ENCODE measurements at regions not wholly inside any gene's neighbourhood (a gene's known extent, or its start where the extent isn't known, plus 50 kb on each side); places are given as distances from the start of the nearest gene placed in this dataset.

- no peaks in the 10 kb centered on the region for H3K27me3 ChIP-seq (ENCODE audit: control insufficient read depth in 1 of 2, insufficient read depth in 2 of 2, low read length in 2 of 2)
- H3K36me3 ChIP-seq (ENCODE audit: control insufficient read depth in 2 of 2, insufficient read depth in 2 of 2, low read length in 2 of 2): no peaks in the 10 kb centered on the region
- no peak overlapping the region for H3K4me3 ChIP-seq (ENCODE audit: low read length in 2 of 2)
- H3K9me3 ChIP-seq (ENCODE audit: control insufficient read depth in 2 of 2, low read length in 2 of 2): peaks cover 0 to 5% of the 10 kb centered on the region in 2 donors
- H3K27ac ChIP-seq (ENCODE audit: low read length): no peak overlapping the region
- no peak overlapping the region for H3K9ac ChIP-seq (ENCODE audit: low read length in 2 of 2)
- no peaks in the 10 kb centered on the region for H3K4me1 ChIP-seq (ENCODE audit: control insufficient read depth, insufficient read depth, low read length)
Observed at GRCh38 chr19:31178833-31179470, 170.3 kb downstream of the TSHZ3 start.

DNA sequence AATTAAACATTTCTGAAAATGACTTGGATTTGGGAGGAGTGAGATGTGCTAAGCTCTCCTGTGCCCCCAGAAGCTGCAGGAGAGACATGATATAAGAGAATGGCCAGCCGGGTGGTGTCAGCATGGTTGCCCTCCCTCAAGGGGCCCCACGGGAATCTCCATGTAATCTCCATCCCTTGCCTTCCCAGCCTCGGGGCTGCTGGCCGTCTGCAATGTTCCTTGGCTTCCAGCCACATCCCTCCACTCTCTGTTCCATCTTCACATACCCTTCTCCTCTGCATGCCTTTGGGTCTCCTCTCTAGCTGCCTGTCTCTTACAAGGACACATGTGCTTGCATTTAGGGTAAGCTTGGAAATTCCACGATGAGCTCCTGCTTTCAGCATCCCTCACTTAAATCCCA, 172.0 kb downstream of the TSHZ3 start:
- peaks cover 0 to 3% of the 10 kb centered on the region in 2 donors for H3K9me3 ChIP-seq (ENCODE audit: control insufficient read depth in 2 of 2, low read length in 2 of 2)
- H3K4me3 ChIP-seq (ENCODE audit: low read length in 2 of 2): no peak overlapping the region
- no peaks in the 10 kb centered on the region for H3K4me1 ChIP-seq (ENCODE audit: control insufficient read depth, insufficient read depth, low read length)
- H3K27me3 ChIP-seq (ENCODE audit: control insufficient read depth in 1 of 2, insufficient read depth in 2 of 2, low read length in 2 of 2): no peaks in the 10 kb centered on the region
- H3K27ac ChIP-seq (ENCODE audit: low read length): no peak overlapping the region
- no peaks in the 10 kb centered on the region for H3K36me3 ChIP-seq (ENCODE audit: control insufficient read depth in 2 of 2, insufficient read depth in 2 of 2, low read length in 2 of 2)
- no peak overlapping the region for H3K9ac ChIP-seq (ENCODE audit: low read length in 2 of 2)

DNA sequence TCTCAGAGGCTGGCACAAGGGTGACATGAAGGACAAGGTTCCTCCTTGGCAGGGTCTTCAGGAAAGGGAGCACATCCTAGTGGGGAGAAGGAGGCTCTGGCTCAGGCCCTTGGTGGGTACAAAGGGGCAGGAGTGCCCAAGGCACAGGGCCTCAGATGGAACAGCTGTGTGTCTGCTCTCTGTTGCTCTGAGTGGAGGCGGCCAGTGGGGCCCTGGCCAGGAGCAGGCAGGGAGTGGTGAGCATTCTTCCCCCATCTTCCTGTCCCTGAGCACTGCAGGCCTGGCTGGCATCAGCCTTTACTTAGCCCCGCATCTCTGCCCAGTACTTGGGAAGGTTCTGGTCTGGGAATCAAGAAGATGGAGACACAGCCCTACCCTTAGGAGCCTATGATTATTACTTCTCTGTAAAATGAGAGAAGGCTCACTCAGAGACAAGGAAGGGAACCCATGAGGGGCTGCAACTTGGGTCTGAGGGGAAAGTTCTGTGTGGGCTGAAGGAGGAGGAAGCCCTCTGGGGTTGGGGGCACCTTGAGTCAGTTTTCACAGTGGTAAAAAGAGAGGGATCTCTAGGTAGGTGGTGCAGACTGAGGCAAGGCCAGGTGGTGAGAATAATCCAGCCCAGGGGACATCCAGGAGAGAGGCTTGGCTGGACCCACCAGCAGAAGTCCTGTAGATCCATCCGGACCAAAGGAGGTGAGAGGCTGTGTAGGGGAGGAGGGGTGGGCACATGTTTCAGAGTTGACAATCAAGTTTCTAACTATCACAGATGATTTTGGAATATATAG, 173.5 kb downstream of the TSHZ3 start:
- Histone ChIP-seq H3K27me3 (ENCODE audit: control insufficient read depth in 1 of 2, insufficient read depth in 2 of 2, low read length in 2 of 2) (no peaks in the 10 kb centered on the region), H3K36me3 (ENCODE audit: control insufficient read depth in 2 of 2, insufficient read depth in 2 of 2, low read length in 2 of 2) (no peaks in the 10 kb centered on the region), H3K9ac (ENCODE audit: low read length in 2 of 2) (no peak overlapping the region), H3K9me3 (ENCODE audit: control insufficient read depth in 2 of 2, low read length in 2 of 2) (peaks cover 0 to 3% of the 10 kb centered on the region in 2 donors), H3K4me1 (ENCODE audit: control insufficient read depth, insufficient read depth, low read length) (no peaks in the 10 kb centered on the region), H3K27ac (ENCODE audit: low read length) (no peak overlapping the region), H3K4me3 (ENCODE audit: low read length in 2 of 2) (no peak overlapping the region)

DNA sequence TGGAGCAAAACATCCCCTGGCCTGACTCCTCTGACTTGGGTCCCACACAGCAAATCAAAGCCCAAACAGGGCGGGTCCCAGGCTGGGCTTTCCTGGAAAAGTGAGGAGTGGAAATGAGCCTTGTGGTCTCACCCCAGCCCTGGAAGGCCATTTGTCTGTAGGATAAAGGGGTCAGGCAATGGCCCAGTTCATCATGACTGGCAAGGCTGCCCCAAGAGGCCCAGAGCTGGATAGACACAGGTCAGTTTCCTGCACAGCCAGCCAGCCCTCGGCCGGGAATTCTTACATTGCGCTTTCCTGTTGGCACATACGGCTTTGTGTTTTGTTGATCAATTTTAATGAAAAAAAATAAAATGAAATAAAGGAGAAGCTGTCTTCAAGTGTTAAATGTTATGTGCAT, 174.3 kb downstream of the TSHZ3 start:
- no peaks in the 10 kb centered on the region for H3K4me1 ChIP-seq (ENCODE audit: control insufficient read depth, insufficient read depth, low read length)
- H3K27ac ChIP-seq (ENCODE audit: low read length): no peak overlapping the region
- no peaks in the 10 kb centered on the region for H3K36me3 ChIP-seq (ENCODE audit: control insufficient read depth in 2 of 2, insufficient read depth in 2 of 2, low read length in 2 of 2)
- H3K9me3 ChIP-seq (ENCODE audit: control insufficient read depth in 2 of 2, low read length in 2 of 2): peaks cover 0 to 3% of the 10 kb centered on the region in 2 donors
- no peak overlapping the region for H3K9ac ChIP-seq (ENCODE audit: low read length in 2 of 2)
- no peak overlapping the region for H3K4me3 ChIP-seq (ENCODE audit: low read length in 2 of 2)
- H3K27me3 ChIP-seq (ENCODE audit: control insufficient read depth in 1 of 2, insufficient read depth in 2 of 2, low read length in 2 of 2): no peaks in the 10 kb centered on the region

GRCh38 chr19:31173991-31174390, 175.2 kb downstream of the TSHZ3 start:
- Histone ChIP-seq H3K27me3 (ENCODE audit: control insufficient read depth in 1 of 2, insufficient read depth in 2 of 2, low read length in 2 of 2) (no peaks in the 10 kb centered on the region), H3K9me3 (ENCODE audit: control insufficient read depth in 2 of 2, low read length in 2 of 2) (peaks cover 0 to 3% of the 10 kb centered on the region in 2 donors), H3K4me3 (ENCODE audit: low read length in 2 of 2) (no peak overlapping the region), H3K36me3 (ENCODE audit: control insufficient read depth in 2 of 2, insufficient read depth in 2 of 2, low read length in 2 of 2) (no peaks in the 10 kb centered on the region), H3K27ac (ENCODE audit: low read length) (no peak overlapping the region), H3K4me1 (ENCODE audit: control insufficient read depth, insufficient read depth, low read length) (no peaks in the 10 kb centered on the region), H3K9ac (ENCODE audit: low read length in 2 of 2) (no peak overlapping the region)

- Histone ChIP-seq H3K9me3 (ENCODE audit: control insufficient read depth in 2 of 2, low read length in 2 of 2) (peaks cover 0 to 3% of the 10 kb centered on the region in 2 donors), H3K4me3 (ENCODE audit: low read length in 2 of 2) (no peak overlapping the region), H3K27ac (ENCODE audit: low read length) (no peak overlapping the region), H3K27me3 (ENCODE audit: control insufficient read depth in 1 of 2, insufficient read depth in 2 of 2, low read length in 2 of 2) (no peaks in the 10 kb centered on the region), H3K9ac (ENCODE audit: low read length in 2 of 2) (no peak overlapping the region), H3K36me3 (ENCODE audit: control insufficient read depth in 2 of 2, insufficient read depth in 2 of 2, low read length in 2 of 2) (no peaks in the 10 kb centered on the region), H3K4me1 (ENCODE audit: control insufficient read depth, insufficient read depth, low read length) (no peaks in the 10 kb centered on the region)
Observed at GRCh38 chr19:31171936-31172335, 177.3 kb downstream of the TSHZ3 start.

GRCh38 chr19:31170046-31170445, 179.2 kb downstream of the TSHZ3 start:
- Histone ChIP-seq H3K27ac (ENCODE audit: low read length) (no peak overlapping the region), H3K9me3 (ENCODE audit: control insufficient read depth in 2 of 2, low read length in 2 of 2) (no peaks in the 10 kb centered on the region), H3K4me1 (ENCODE audit: control insufficient read depth, insufficient read depth, low read length) (no peaks in the 10 kb centered on the region), H3K27me3 (ENCODE audit: control insufficient read depth in 1 of 2, insufficient read depth in 2 of 2, low read length in 2 of 2) (no peaks in the 10 kb centered on the region), H3K4me3 (ENCODE audit: low read length in 2 of 2) (no peak overlapping the region), H3K36me3 (ENCODE audit: control insufficient read depth in 2 of 2, insufficient read depth in 2 of 2, low read length in 2 of 2) (no peaks in the 10 kb centered on the region), H3K9ac (ENCODE audit: low read length in 2 of 2) (no peak overlapping the region)

DNA sequence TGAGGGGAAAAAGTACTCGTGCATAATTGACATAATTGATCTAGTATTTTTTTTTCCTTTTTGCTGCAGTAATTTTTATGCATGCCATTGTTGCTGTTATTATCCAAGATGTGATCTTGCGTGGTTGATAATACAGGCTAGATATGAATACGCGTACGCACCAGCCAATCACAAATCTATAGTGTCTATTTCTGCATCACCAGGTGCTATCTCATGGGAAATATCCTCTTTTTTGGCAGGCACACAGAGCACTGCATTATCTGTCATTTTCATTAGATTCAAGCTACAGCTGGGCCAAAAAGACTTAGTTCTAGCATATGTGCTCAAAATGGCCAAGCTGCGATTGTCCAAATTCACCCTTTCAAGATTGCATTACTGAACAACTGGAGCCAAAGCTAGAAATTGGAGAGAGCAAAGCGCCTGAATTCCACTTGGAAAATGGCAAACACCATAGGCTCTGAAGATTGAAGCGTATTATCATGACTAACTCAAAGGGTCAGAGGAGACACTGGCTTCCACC, 181.1 kb downstream of the TSHZ3 start:
- H3K9ac ChIP-seq (ENCODE audit: low read length in 2 of 2): no peak overlapping the region
- H3K9me3 ChIP-seq (ENCODE audit: control insufficient read depth in 2 of 2, low read length in 2 of 2): no peaks in the 10 kb centered on the region
- peaks cover 0 to 3% of the 10 kb centered on the region in 2 donors for H3K27me3 ChIP-seq (ENCODE audit: control insufficient read depth in 1 of 2, insufficient read depth in 2 of 2, low read length in 2 of 2)
- no peaks in the 10 kb centered on the region for H3K36me3 ChIP-seq (ENCODE audit: control insufficient read depth in 2 of 2, insufficient read depth in 2 of 2, low read length in 2 of 2)
- no peaks in the 10 kb centered on the region for H3K4me1 ChIP-seq (ENCODE audit: control insufficient read depth, insufficient read depth, low read length)
- H3K4me3 ChIP-seq (ENCODE audit: low read length in 2 of 2): no peak overlapping the region
- no peak overlapping the region for H3K27ac ChIP-seq (ENCODE audit: low read length)

DNA sequence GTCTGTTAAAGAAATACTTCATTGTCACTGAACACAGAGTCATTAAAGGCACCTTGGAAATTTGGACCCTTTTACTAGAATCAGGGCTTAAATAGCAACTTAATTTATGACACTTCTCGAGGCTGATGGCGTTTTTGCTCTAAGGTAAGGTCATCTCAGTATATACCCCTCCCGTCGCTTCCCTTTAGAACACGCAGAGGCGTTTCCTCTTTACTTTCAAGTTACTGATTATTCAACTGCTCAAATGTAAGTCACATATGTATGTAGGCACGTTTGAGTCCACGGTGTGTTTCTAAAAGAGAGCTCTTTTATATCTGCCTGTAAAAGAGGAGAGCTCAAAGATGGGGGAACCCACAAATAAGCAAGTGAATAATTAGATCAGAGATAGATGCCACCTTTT, 181.5 kb downstream of the TSHZ3 start:
- Histone ChIP-seq H3K27ac (ENCODE audit: low read length) (no peak overlapping the region), H3K9me3 (ENCODE audit: control insufficient read depth in 2 of 2, low read length in 2 of 2) (no peaks in the 10 kb centered on the region), H3K4me3 (ENCODE audit: low read length in 2 of 2) (no peak overlapping the region), H3K9ac (ENCODE audit: low read length in 2 of 2) (no peak overlapping the region), H3K4me1 (ENCODE audit: control insufficient read depth, insufficient read depth, low read length) (no peaks in the 10 kb centered on the region), H3K36me3 (ENCODE audit: control insufficient read depth in 2 of 2, insufficient read depth in 2 of 2, low read length in 2 of 2) (no peaks in the 10 kb centered on the region), H3K27me3 (ENCODE audit: control insufficient read depth in 1 of 2, insufficient read depth in 2 of 2, low read length in 2 of 2) (peaks cover 0 to 3% of the 10 kb centered on the region in 2 donors)

- no peaks in the 10 kb centered on the region for H3K4me1 ChIP-seq (ENCODE audit: control insufficient read depth, insufficient read depth, low read length)
- H3K27ac ChIP-seq (ENCODE audit: low read length): no peak overlapping the region
- no peaks in the 10 kb centered on the region for H3K36me3 ChIP-seq (ENCODE audit: control insufficient read depth in 2 of 2, insufficient read depth in 2 of 2, low read length in 2 of 2)
- no peaks in the 10 kb centered on the region for H3K9me3 ChIP-seq (ENCODE audit: control insufficient read depth in 2 of 2, low read length in 2 of 2)
- peaks cover 0 to 3% of the 10 kb centered on the region in 2 donors for H3K27me3 ChIP-seq (ENCODE audit: control insufficient read depth in 1 of 2, insufficient read depth in 2 of 2, low read length in 2 of 2)
- no peak overlapping the region for H3K4me3 ChIP-seq (ENCODE audit: low read length in 2 of 2)
- no peak overlapping the region for H3K9ac ChIP-seq (ENCODE audit: low read length in 2 of 2)
Observed at GRCh38 chr19:31166206-31166605, 183.0 kb downstream of the TSHZ3 start.

GRCh38 chr19:31164791-31165251, 184.4 kb downstream of the TSHZ3 start:
- H3K4me1 ChIP-seq (ENCODE audit: control insufficient read depth, insufficient read depth, low read length): no peaks in the 10 kb centered on the region
- H3K9me3 ChIP-seq (ENCODE audit: control insufficient read depth in 2 of 2, low read length in 2 of 2): no peaks in the 10 kb centered on the region
- peaks cover 0 to 3% of the 10 kb centered on the region in 2 donors for H3K27me3 ChIP-seq (ENCODE audit: control insufficient read depth in 1 of 2, insufficient read depth in 2 of 2, low read length in 2 of 2)
- H3K9ac ChIP-seq (ENCODE audit: low read length in 2 of 2): no peak overlapping the region
- H3K36me3 ChIP-seq (ENCODE audit: control insufficient read depth in 2 of 2, insufficient read depth in 2 of 2, low read length in 2 of 2): no peaks in the 10 kb centered on the region
- no peak overlapping the region for H3K4me3 ChIP-seq (ENCODE audit: low read length in 2 of 2)
- H3K27ac ChIP-seq (ENCODE audit: low read length): no peak overlapping the region

All from stomach smooth muscle (tissue), 2 donors.